ENCODE measurements at regions not wholly inside any gene's neighbourhood (a gene's known extent, or its start where the extent isn't known, plus 50 kb on each side); places are given as distances from the start of the nearest gene placed in this dataset.

DNA sequence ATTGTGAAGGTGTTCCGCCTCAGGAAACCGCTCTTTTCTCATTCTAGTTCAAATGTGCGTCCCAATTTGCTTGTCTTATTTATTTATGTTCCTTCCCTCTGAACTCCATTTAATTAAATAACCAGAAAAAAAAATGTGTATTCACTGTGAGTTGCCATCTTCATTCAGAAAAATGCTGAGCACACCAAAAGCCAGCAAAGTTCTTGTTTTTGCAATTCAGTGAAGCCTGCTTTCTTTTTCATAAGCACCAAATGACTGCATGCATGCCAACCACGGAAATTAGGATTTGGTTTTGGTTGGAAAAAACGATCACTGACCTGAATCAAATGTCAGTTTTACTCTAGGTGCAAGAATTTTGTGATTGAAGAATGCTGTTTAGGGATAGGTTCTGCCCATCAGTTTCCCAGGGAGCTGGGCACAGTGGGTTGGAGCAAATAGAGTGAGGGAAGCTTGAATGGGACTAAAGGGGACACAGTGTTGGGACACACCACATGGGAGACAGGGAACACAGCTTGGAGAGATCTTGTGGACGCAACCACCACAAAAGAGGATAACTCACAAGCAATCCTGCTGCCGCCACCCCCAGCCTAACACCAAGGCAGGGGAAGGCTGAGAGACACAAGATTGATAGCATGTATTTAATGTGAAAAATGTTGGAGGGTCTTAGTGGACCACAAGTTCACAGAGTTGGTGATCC, 183.4 kb upstream of the GALNT2 start:
- Histone ChIP-seq H3K4me3 (no peak overlapping the region), H3K9me3 (ENCODE audit: low read depth, low read length) (no peaks in the 10 kb centered on the region), H3K27ac (no peak overlapping the region), H3K9ac (ENCODE audit: insufficient read length) (no peak overlapping the region), H3K36me3 (ENCODE audit: insufficient read depth, low read length) (no peaks in the 10 kb centered on the region)
- TF ChIP-seq POLR2AphosphoS5 (IDR thresholded peaks at IDR 0.05; ENCODE audit: borderline replicate concordance, low read depth, low read length), result no peak
- no peak for TF ChIP-seq EZH2 (IDR thresholded peaks at IDR 0.05)
- no peak for TF ChIP-seq FOXP2 (optimal IDR thresholded peaks at IDR 0.05; ENCODE audit: control extremely low read depth, extremely low read length, insufficient read depth)
- DNase-seq (ENCODE audit: low read depth, low spot score), result no peak

DNA sequence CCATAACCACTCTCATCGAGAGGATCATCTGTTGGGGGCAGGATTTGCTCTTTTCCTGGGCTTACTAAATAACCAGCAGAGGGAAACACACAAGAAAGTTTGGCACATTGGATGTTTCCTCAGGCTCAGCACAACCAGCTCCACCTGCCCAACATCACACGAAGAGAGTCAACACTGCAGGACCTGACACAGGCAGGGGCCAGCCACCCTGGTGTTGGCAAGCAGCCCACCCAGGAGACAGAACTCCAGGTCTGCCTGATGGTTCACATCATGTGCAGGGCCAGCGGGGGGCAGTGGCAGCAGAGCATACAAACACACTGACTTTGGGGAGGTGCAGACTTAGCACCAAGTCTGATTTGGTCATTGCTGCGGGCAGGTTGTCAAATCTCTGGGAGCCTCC, 182.3 kb upstream of the GALNT2 start:
- no peaks in the 10 kb centered on the region for H3K36me3 ChIP-seq (ENCODE audit: insufficient read depth, low read length)
- no peak overlapping the region for H3K4me3 ChIP-seq
- no peak for DNase-seq (ENCODE audit: low read depth, low spot score)
- no peak overlapping the region for H3K27ac ChIP-seq
- H3K9ac ChIP-seq (ENCODE audit: insufficient read length), result no peak overlapping the region
- TF ChIP-seq EZH2 (IDR thresholded peaks at IDR 0.05) (no peak), POLR2AphosphoS5 (IDR thresholded peaks at IDR 0.05; ENCODE audit: borderline replicate concordance, low read depth, low read length) (no peak), FOXP2 (optimal IDR thresholded peaks at IDR 0.05; ENCODE audit: control extremely low read depth, extremely low read length, insufficient read depth) (no peak)
- H3K9me3 ChIP-seq (ENCODE audit: low read depth, low read length), result no peaks in the 10 kb centered on the region

DNA sequence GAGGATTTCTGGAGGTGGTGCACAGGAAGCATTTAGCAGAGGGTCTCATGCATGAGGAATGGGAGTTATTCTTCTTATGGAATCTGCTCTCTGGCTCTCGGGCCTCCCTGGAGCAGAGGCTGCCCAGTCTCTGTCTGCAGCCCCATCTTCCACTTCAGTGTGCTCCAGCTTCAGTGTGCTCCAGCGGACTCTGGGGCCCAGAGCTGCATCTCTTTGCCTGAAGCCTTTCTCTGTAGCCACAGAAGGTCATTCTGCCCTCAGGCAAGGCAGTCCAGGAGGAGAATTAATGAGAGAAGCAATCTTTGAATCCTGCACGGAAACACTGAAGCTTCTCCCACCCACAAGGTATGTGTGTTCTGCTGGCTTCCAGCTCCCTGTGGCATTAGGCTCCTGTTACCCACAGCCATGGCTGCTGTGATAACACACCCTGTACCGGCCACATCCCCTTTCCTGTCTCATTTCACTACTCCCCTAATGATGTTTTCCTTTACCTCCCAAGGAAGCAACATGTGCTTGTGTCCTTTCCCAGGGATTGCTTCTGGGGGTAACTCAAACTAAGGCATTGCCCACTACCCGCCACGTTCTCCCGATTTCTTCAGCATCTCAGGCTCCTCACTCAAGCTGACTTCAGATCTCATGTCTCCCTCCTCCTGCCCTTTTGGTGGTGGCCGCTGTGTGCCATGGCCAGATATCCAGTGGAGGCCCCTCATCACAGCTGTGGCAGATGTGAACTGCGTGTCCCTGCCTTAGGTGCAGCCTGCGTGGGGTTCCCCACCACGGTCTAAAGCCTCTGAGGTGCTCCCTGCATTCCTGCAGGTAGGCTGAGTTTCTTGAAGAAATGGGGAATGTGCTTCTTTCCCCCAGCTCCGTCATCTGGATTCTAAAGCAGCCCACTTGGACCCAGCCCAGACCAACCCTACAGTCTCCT, 181.2 kb upstream of the GALNT2 start:
- no peak for DNase-seq (ENCODE audit: low read depth, low spot score)
- Histone ChIP-seq H3K36me3 (ENCODE audit: insufficient read depth, low read length) (no peaks in the 10 kb centered on the region), H3K9ac (ENCODE audit: insufficient read length) (no peak overlapping the region), H3K27ac (no peak overlapping the region), H3K9me3 (ENCODE audit: low read depth, low read length) (no peaks in the 10 kb centered on the region), H3K4me3 (no peak overlapping the region)
- TF ChIP-seq POLR2AphosphoS5 (IDR thresholded peaks at IDR 0.05; ENCODE audit: borderline replicate concordance, low read depth, low read length), result no peak
- no peak for TF ChIP-seq FOXP2 (optimal IDR thresholded peaks at IDR 0.05; ENCODE audit: control extremely low read depth, extremely low read length, insufficient read depth)
- no peak for TF ChIP-seq EZH2 (IDR thresholded peaks at IDR 0.05)

DNA sequence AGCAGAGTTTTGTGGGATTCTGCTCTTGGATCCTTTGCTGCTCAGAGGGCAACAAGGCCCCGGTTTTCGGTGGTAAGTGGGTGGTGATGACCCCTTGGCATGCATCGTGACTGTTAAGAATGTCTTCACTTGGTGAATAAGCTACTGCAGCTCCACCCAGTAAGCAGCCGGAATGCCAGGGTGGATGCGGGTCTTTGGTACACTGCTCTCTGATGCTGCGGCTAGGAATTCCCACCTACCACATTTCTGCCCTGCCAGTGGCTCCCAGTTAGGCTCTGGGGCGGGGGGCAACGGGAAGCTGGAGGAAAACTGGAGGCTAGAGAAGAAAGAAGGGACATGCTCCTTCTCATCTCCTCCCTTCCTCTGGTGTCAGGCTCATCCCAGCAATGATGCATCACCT, 180.4 kb upstream of the GALNT2 start:
- Histone ChIP-seq H3K9me3 (ENCODE audit: low read depth, low read length) (no peaks in the 10 kb centered on the region), H3K4me3 (no peak overlapping the region), H3K36me3 (ENCODE audit: insufficient read depth, low read length) (no peaks in the 10 kb centered on the region), H3K9ac (ENCODE audit: insufficient read length) (no peak overlapping the region), H3K27ac (no peak overlapping the region)
- DNase-seq (ENCODE audit: low read depth, low spot score), result no peak
- TF ChIP-seq FOXP2 (optimal IDR thresholded peaks at IDR 0.05; ENCODE audit: control extremely low read depth, extremely low read length, insufficient read depth), result no peak
- TF ChIP-seq EZH2 (IDR thresholded peaks at IDR 0.05), result no peak

DNA sequence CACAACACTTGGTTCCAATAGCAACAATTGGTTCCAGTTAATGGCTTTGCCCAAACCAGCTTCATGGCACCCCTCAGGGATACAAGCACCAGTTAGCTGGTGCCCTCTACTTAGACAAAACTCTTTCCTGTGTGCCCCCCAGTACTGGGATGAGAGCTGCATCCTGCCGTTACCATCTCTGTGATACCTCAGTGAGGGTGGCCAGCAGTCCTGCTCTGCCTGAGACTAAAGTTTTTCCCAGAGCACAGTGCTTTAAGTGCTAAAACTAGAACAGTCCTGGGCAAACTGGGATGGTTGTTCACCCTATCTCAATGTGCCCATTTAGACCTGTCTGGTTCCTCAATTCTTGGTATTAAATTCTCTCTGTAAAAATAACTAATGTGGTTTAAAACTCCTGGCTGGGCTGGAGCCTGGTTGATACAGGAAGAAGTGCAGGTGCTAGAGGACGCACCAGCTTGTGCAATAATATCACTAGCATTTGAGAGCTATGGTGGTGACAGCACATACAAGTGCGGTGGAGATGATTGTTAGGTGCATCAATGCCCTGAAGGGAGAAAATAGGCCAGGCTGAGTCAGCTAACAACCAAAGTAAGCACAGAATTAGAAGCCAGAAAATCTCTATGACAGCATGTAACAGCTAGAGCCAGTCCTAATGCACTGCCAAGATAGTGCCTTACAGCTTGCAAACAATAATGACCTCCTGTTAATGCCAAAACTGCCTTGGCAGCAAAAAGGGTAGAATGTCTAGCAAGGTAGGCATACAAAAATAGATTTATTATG, 179.8 kb upstream of the GALNT2 start:
- TF ChIP-seq EZH2 (IDR thresholded peaks at IDR 0.05) (no peak), FOXP2 (optimal IDR thresholded peaks at IDR 0.05; ENCODE audit: control extremely low read depth, extremely low read length, insufficient read depth) (no peak), POLR2AphosphoS5 (IDR thresholded peaks at IDR 0.05; ENCODE audit: borderline replicate concordance, low read depth, low read length) (no peak)
- H3K36me3 ChIP-seq (ENCODE audit: insufficient read depth, low read length), result no peaks in the 10 kb centered on the region
- no peak overlapping the region for H3K27ac ChIP-seq
- no peaks in the 10 kb centered on the region for H3K9me3 ChIP-seq (ENCODE audit: low read depth, low read length)
- DNase-seq (ENCODE audit: low read depth, low spot score), result no peak
- H3K4me3 ChIP-seq, result no peak overlapping the region
- H3K9ac ChIP-seq (ENCODE audit: insufficient read length), result no peak overlapping the region

DNA sequence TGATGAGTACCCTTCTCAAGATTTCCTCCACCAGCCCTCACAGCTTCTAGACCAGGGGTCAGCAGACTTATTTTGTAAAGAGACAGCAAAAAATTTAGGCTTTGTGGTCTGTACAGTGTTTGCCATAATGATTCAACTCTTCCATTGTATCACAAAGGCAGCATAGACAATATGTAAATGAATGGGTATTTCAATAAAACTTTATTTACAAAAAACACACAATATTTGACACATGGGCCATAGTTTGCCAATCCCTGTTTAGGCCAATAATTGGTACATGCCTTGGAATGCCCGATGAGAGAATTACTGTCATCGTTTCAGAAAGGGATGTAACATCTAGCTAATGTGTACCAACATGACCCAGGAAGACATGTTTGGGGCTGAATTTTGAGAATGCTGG, 178.9 kb upstream of the GALNT2 start:
- H3K9ac ChIP-seq (ENCODE audit: insufficient read length), result no peak overlapping the region
- H3K27ac ChIP-seq, result no peak overlapping the region
- H3K4me3 ChIP-seq, result no peak overlapping the region
- H3K9me3 ChIP-seq (ENCODE audit: low read depth, low read length), result no peaks in the 10 kb centered on the region
- no peaks in the 10 kb centered on the region for H3K36me3 ChIP-seq (ENCODE audit: insufficient read depth, low read length)
- no peak for DNase-seq (ENCODE audit: low read depth, low spot score)
- TF ChIP-seq POLR2AphosphoS5 (IDR thresholded peaks at IDR 0.05; ENCODE audit: borderline replicate concordance, low read depth, low read length), result no peak
- TF ChIP-seq EZH2 (IDR thresholded peaks at IDR 0.05), result no peak
- TF ChIP-seq FOXP2 (optimal IDR thresholded peaks at IDR 0.05; ENCODE audit: control extremely low read depth, extremely low read length, insufficient read depth), result no peak

DNA sequence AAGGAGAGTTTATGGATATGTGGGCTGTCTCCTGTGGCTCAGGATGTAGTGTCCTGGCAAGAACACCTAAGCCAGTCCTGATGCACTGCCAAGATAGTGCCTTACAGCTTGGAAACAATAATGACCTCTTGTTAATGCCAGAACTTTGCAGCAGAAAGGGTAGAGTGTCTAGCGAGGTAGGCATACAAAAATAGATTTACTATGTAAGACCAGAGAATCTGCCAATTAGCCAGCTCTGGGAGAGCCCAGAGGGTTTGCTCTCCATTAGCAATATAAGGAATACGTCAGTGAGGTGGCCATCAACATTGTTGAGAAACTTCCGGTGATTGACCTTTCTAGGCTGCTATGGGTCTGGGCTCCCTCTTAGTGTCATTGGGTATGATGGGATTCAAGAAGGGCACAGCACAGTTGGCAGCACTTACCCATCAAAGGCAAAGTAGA, 178.5 kb upstream of the GALNT2 start:
- H3K27ac ChIP-seq, result no peak overlapping the region
- H3K4me3 ChIP-seq, result no peak overlapping the region
- no peaks in the 10 kb centered on the region for H3K36me3 ChIP-seq (ENCODE audit: insufficient read depth, low read length)
- no peak overlapping the region for H3K9ac ChIP-seq (ENCODE audit: insufficient read length)
- DNase-seq (ENCODE audit: low read depth, low spot score), result no peak
- TF ChIP-seq EZH2 (IDR thresholded peaks at IDR 0.05), result no peak
- no peak for TF ChIP-seq POLR2AphosphoS5 (IDR thresholded peaks at IDR 0.05; ENCODE audit: borderline replicate concordance, low read depth, low read length)
- no peak for TF ChIP-seq FOXP2 (optimal IDR thresholded peaks at IDR 0.05; ENCODE audit: control extremely low read depth, extremely low read length, insufficient read depth)
- H3K9me3 ChIP-seq (ENCODE audit: low read depth, low read length), result no peaks in the 10 kb centered on the region

DNA sequence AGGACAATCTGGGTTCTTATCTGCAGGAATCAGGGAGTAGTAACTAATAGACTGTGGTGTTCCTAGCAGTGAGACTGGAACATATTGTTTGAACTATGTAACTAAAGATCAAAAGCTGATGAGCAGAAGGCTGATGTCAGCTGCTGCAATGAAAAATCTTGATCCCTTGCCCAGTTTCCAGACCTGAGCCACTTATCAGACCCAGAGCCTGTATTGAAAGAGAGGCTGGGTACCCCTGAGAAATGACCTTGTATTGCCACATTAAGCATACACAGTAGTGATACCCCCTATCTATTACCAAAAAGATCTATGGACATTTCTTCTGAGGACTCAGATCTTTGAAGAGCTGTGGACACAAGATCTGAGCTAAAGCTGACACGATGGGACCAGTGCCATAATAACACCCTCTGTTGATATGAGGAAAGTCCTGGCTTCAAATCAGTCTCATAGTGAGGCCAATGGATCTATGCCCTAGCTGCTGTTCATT, 178.0 kb upstream of the GALNT2 start:
- no peak overlapping the region for H3K27ac ChIP-seq
- H3K9me3 ChIP-seq (ENCODE audit: low read depth, low read length), result no peaks in the 10 kb centered on the region
- no peak for DNase-seq (ENCODE audit: low read depth, low spot score)
- H3K9ac ChIP-seq (ENCODE audit: insufficient read length), result no peak overlapping the region
- H3K4me3 ChIP-seq, result no peak overlapping the region
- TF ChIP-seq EZH2 (IDR thresholded peaks at IDR 0.05) (no peak), POLR2AphosphoS5 (IDR thresholded peaks at IDR 0.05; ENCODE audit: borderline replicate concordance, low read depth, low read length) (no peak), FOXP2 (optimal IDR thresholded peaks at IDR 0.05; ENCODE audit: control extremely low read depth, extremely low read length, insufficient read depth) (no peak)
- H3K36me3 ChIP-seq (ENCODE audit: insufficient read depth, low read length), result no peaks in the 10 kb centered on the region
